ENCODE measurements at regions not wholly inside any gene's neighbourhood (a gene's known extent, or its start where the extent isn't known, plus 50 kb on each side); places are given as distances from the start of the nearest gene placed in this dataset.

DNA sequence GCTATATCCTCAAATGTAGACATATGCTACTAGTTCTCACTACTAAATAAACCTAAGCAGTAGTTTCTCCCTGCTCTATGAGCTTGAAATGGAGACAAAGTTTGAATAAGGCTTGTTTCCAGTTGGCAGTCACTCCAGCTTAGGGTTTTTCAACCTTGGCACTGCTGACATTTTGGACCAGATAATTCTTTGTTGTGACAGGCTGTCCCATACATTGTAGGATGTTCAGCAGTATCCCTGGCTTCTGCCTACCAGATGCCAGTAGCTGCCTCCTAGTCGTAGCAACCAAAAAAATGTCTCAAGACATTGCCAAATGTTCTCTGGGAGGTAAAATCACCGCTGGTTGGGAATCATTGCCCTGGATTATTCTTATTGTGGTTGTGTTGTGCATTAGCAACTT is 182.7 kb upstream of the PARD3B start:
- Histone ChIP-seq H3K4me3 (ENCODE audit: insufficient read depth, low read depth, low read length) (no peak overlapping the region), H3K9me3 (ENCODE audit: insufficient read depth, low read depth, low read length) (no peaks in the 10 kb centered on the region), H3K4me1 (ENCODE audit: insufficient read depth, low read length) (no peaks in the 10 kb centered on the region), H3K79me2 (ENCODE audit: insufficient read depth, low read length) (no peaks in the 10 kb centered on the region), H3K9ac (ENCODE audit: low read length) (no peak overlapping the region), H3K4me2 (ENCODE audit: low read length) (no peak overlapping the region), H4K20me1 (ENCODE audit: insufficient read depth, low read length) (no peaks in the 10 kb centered on the region), H3K27ac (ENCODE audit: low read depth, low read length) (no peak overlapping the region), H3K36me3 (ENCODE audit: insufficient read depth, low read length) (no peaks in the 10 kb centered on the region), H3K27me3 (ENCODE audit: insufficient read depth, low read length) (no peaks in the 10 kb centered on the region), H2AFZ (ENCODE audit: low read depth, low read length) (no peak overlapping the region)
- H3K27me3 Mint-ChIP-seq (ENCODE audit: low read depth, unreplicated experiment) = peaks cover 6% of the 10 kb centered on the region
- FAIRE-seq (no peak), DNase-seq (ENCODE audit: low read depth) (no peak)
- H3K9me3 Mint-ChIP-seq (ENCODE audit: unreplicated experiment) = no peaks in the 10 kb centered on the region
- no peaks in the 10 kb centered on the region for H3K36me3 Mint-ChIP-seq (ENCODE audit: low read depth, unreplicated experiment)
- no peak overlapping the region for H3K27ac Mint-ChIP-seq (ENCODE audit: unreplicated experiment)
- H3K4me3 Mint-ChIP-seq (ENCODE audit: unreplicated experiment) = no peak overlapping the region
- no peak for TF ChIP-seq EZH2 (IDR thresholded peaks at IDR 0.05; ENCODE audit: insufficient read depth, low read length)
- TF ChIP-seq, protein P1, sequence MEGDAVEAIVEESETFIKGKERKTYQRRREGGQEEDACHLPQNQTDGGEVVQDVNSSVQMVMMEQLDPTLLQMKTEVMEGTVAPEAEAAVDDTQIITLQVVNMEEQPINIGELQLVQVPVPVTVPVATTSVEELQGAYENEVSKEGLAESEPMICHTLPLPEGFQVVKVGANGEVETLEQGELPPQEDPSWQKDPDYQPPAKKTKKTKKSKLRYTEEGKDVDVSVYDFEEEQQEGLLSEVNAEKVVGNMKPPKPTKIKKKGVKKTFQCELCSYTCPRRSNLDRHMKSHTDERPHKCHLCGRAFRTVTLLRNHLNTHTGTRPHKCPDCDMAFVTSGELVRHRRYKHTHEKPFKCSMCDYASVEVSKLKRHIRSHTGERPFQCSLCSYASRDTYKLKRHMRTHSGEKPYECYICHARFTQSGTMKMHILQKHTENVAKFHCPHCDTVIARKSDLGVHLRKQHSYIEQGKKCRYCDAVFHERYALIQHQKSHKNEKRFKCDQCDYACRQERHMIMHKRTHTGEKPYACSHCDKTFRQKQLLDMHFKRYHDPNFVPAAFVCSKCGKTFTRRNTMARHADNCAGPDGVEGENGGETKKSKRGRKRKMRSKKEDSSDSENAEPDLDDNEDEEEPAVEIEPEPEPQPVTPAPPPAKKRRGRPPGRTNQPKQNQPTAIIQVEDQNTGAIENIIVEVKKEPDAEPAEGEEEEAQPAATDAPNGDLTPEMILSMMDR (IDR thresholded peaks at IDR 0.05; ENCODE audit: insufficient read depth, low read depth, low read length) = no peak
- peaks cover 3% of the 10 kb centered on the region for H3K4me1 Mint-ChIP-seq (ENCODE audit: low read depth, unreplicated experiment)

DNA sequence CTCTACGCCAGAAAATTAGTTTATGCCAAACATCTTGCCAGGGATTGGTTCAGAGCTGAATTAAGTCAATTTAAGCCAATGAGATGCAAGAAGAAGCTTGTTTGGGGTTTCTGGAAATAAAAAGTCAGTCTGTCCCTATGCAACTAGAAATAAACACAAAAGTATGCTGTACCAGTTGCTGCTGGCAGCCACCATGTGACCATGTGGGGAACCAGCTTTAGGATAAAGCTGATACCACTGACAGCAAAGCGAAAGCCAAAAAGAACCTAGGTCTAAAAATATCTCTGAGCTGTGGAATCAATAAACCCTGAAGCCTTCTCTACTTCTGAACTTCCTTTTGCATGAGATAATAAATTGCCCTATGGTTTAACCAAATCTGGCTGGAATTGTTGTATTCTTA is 181.8 kb upstream of the PARD3B start:
- Histone ChIP-seq H3K27me3 (ENCODE audit: insufficient read depth, low read length) (no peaks in the 10 kb centered on the region), H3K4me2 (ENCODE audit: low read length) (no peak overlapping the region)

DNA sequence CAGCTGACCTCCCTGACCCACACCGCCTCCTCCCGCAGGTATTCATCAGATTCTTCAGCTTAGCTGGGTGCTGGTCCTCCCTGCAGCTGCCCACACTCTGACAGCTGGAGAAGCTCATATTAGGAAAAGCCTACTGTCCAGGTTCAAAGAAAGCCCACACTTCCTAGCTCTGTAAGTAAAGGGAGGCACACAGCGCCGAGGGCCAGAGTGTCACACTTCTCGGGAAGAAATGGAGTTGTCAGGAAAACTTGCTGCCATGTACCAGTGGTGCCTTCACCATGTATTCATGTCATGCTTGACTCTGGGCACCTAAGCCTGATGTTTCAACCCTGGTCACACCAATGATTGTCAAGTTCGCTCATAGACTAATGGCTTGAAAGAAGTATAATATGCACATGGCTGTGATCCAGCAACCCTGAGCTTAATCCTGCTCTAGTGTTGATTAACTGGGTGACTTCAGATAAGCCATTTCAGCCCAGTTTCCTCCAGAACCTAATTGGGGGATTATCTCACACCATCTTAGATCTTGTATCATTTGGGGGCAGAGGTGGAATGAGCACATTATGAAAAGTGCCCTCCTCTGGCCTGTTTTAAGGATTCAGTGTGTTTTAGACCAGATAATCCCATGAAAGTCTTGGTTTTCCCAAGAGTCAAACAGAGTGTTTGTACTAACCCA is 180.3 kb upstream of the PARD3B start:
- H2AFZ ChIP-seq (ENCODE audit: low read depth, low read length) = no peak overlapping the region
- TF ChIP-seq EZH2 (IDR thresholded peaks at IDR 0.05; ENCODE audit: insufficient read depth, low read length) = no peak
- TF ChIP-seq, protein P1 (IDR thresholded peaks at IDR 0.05; ENCODE audit: insufficient read depth, low read depth, low read length) = no peak
- FAIRE-seq (no peak), DNase-seq (ENCODE audit: low read depth) (no peak)
- peaks cover 6% of the 10 kb centered on the region for H3K27me3 Mint-ChIP-seq (ENCODE audit: low read depth, unreplicated experiment)
- H3K4me3 Mint-ChIP-seq (ENCODE audit: unreplicated experiment) = no peak overlapping the region
- no peaks in the 10 kb centered on the region for H3K9me3 ChIP-seq (ENCODE audit: insufficient read depth, low read depth, low read length)
- no peaks in the 10 kb centered on the region for H3K79me2 ChIP-seq (ENCODE audit: insufficient read depth, low read length)
- no peaks in the 10 kb centered on the region for H3K36me3 Mint-ChIP-seq (ENCODE audit: low read depth, unreplicated experiment)
- no peak overlapping the region for H3K4me2 ChIP-seq (ENCODE audit: low read length)
- H3K27me3 ChIP-seq (ENCODE audit: insufficient read depth, low read length) = no peaks in the 10 kb centered on the region
- no peak overlapping the region for H3K9ac ChIP-seq (ENCODE audit: low read length)
- H3K27ac Mint-ChIP-seq (ENCODE audit: unreplicated experiment) = no peak overlapping the region
- no peak overlapping the region for H3K4me3 ChIP-seq (ENCODE audit: insufficient read depth, low read depth, low read length)
- H3K4me1 ChIP-seq (ENCODE audit: insufficient read depth, low read length) = no peaks in the 10 kb centered on the region
- no peaks in the 10 kb centered on the region for H3K4me1 Mint-ChIP-seq (ENCODE audit: low read depth, unreplicated experiment)
- H3K36me3 ChIP-seq (ENCODE audit: insufficient read depth, low read length) = no peaks in the 10 kb centered on the region
- no peaks in the 10 kb centered on the region for H4K20me1 ChIP-seq (ENCODE audit: insufficient read depth, low read length)
- no peaks in the 10 kb centered on the region for H3K9me3 Mint-ChIP-seq (ENCODE audit: unreplicated experiment)
- no peak overlapping the region for H3K27ac ChIP-seq (ENCODE audit: low read depth, low read length)

More for the DNA sequence above, 181.8 kb upstream of the PARD3B start:
- H3K4me3 Mint-ChIP-seq (ENCODE audit: unreplicated experiment) = no peak overlapping the region
- H3K36me3 Mint-ChIP-seq (ENCODE audit: low read depth, unreplicated experiment) = no peaks in the 10 kb centered on the region
- no peaks in the 10 kb centered on the region for H3K79me2 ChIP-seq (ENCODE audit: insufficient read depth, low read length)
- TF ChIP-seq EZH2 (IDR thresholded peaks at IDR 0.05; ENCODE audit: insufficient read depth, low read length) = no peak
- TF ChIP-seq, protein P1 (IDR thresholded peaks at IDR 0.05; ENCODE audit: insufficient read depth, low read depth, low read length) = no peak
- no peaks in the 10 kb centered on the region for H3K36me3 ChIP-seq (ENCODE audit: insufficient read depth, low read length)
- no peaks in the 10 kb centered on the region for H3K9me3 ChIP-seq (ENCODE audit: insufficient read depth, low read depth, low read length)
- no peaks in the 10 kb centered on the region for H3K4me1 ChIP-seq (ENCODE audit: insufficient read depth, low read length)
- no peak overlapping the region for H3K27ac Mint-ChIP-seq (ENCODE audit: unreplicated experiment)
- peaks cover 3% of the 10 kb centered on the region for H3K4me1 Mint-ChIP-seq (ENCODE audit: low read depth, unreplicated experiment)
- no peak overlapping the region for H3K9ac ChIP-seq (ENCODE audit: low read length)
- H3K4me3 ChIP-seq (ENCODE audit: insufficient read depth, low read depth, low read length) = no peak overlapping the region
- H3K27me3 Mint-ChIP-seq (ENCODE audit: low read depth, unreplicated experiment) = peaks cover 6% of the 10 kb centered on the region
- H3K27ac ChIP-seq (ENCODE audit: low read depth, low read length) = no peak overlapping the region
- H4K20me1 ChIP-seq (ENCODE audit: insufficient read depth, low read length) = no peaks in the 10 kb centered on the region
- no peak for DNase-seq (ENCODE audit: low read depth)
- no peak overlapping the region for H2AFZ ChIP-seq (ENCODE audit: low read depth, low read length)
- H3K9me3 Mint-ChIP-seq (ENCODE audit: unreplicated experiment) = no peaks in the 10 kb centered on the region
- no peak for FAIRE-seq
